SK-N-MC (cell line): ENCODE measurements at regions not wholly inside any gene's neighbourhood (a gene's known extent, or its start where the extent isn't known, plus 50 kb on each side); places are given as distances from the start of the nearest gene placed in this dataset.

Experiments
- EZH2 ChIP-seq: fragments of 200-600 bp; sonication (generic); IDR thresholded peaks from one replicate; pipeline ENCODE4 v1.6.1; 2017; ENCODE audit warnings: antibody characterized with exemption
- FOXP2 ChIP-seq: optimal IDR thresholded peaks from 2 replicates; pipeline ENCODE3; 2011; ENCODE audit warnings: mild to moderate bottlenecking, moderate library complexity; ENCODE audit not compliant: insufficient read depth; ENCODE audit errors: extremely low read length, control extremely low read depth
- POLR2AphosphoS5 ChIP-seq: IDR thresholded peaks from 2 replicates; pipeline ENCODE4 v1.6.1; 2012; ENCODE audit warnings: mild to moderate bottlenecking, low read depth, low read length, borderline replicate concordance

DNA sequence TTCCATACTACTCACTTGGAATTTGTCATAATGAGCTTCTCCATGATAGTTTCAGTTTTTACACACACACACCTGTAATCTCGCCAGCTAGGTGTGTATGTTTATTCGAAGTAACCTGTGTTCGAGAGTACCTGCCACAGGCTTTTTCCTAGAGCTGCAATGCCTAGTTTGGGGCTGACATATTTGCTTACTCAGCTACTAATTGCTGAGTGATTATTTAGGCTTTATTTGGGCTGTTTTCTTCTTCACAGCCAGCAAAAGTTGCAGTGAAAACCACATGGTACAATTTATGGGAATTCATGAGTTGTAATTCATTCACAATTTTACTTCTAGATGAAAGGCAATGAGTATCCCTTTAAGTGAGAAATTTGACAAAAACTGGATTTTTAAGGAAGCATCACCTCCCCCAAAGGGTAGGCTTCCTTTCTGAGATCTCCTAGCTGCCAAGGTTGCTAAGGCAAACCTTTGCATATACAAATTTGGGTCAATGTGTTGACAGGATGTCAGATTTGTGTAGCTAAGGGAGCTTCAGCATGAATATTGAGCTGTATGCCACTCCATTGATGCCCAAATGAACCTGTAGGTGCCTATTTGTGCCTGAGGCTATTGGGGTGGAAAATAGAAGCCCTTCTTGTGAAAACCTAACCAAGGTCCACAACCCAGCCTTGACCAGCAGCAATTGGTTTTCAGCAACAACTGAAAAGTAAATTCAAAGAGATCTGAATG, 108.7 kb upstream of the OTX2 start:
- TF ChIP-seq EZH2 (no peak), POLR2AphosphoS5 (no peak), FOXP2 (no peak)
